WI38 (cell line): ENCODE measurements at regions not wholly inside any gene's neighbourhood (a gene's known extent, or its start where the extent isn't known, plus 50 kb on each side); places are given as distances from the start of the nearest gene placed in this dataset.

ENCODE experiments used
- H3K4me3 ChIP-seq: 2 replicates; pipeline ENCODE4 v1.5.1; 2011; ENCODE audit warnings: low read depth, mild to moderate bottlenecking, control low read depth, low read length
- TF ChIP-seq, protein P1 (sequence below): IDR thresholded peaks from 2 replicates; pipeline ENCODE4 v1.5.1; 2012; ENCODE audit warnings: low read depth, mild to moderate bottlenecking, control low read depth, low read length

GRCh38 chr2:235160281-235160810 is 208.5 kb downstream of the SH3BP4 start:
- H3K4me3 ChIP-seq = no peak overlapping the region
- TF ChIP-seq, protein P1, sequence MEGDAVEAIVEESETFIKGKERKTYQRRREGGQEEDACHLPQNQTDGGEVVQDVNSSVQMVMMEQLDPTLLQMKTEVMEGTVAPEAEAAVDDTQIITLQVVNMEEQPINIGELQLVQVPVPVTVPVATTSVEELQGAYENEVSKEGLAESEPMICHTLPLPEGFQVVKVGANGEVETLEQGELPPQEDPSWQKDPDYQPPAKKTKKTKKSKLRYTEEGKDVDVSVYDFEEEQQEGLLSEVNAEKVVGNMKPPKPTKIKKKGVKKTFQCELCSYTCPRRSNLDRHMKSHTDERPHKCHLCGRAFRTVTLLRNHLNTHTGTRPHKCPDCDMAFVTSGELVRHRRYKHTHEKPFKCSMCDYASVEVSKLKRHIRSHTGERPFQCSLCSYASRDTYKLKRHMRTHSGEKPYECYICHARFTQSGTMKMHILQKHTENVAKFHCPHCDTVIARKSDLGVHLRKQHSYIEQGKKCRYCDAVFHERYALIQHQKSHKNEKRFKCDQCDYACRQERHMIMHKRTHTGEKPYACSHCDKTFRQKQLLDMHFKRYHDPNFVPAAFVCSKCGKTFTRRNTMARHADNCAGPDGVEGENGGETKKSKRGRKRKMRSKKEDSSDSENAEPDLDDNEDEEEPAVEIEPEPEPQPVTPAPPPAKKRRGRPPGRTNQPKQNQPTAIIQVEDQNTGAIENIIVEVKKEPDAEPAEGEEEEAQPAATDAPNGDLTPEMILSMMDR = no peak

DNA sequence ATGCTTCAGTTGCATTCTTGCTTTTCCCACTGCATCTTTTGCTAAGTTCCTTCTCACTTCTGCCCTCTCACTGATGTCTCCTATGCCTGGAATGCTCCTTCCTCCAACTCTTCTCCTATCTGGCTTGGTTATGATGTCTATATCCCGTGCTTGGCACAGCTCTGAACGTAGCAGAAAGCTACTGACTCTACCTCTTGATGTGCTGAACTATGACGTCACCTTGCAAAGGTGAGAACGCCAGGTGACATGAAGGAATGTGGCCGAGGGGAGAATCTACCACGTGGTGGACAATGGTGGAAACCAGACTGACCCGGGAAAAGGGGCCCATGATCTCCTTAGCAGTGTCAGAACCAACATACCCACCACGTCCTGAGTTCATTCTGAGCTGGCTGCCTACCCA is 209.7 kb downstream of the SH3BP4 start:
- TF ChIP-seq, protein P1 = no peak
- H3K4me3 ChIP-seq = no peak overlapping the region

GRCh38 chr2:235162082-235162836 is 210.4 kb downstream of the SH3BP4 start:
- TF ChIP-seq, protein P1 = no peak
- no peak overlapping the region for H3K4me3 ChIP-seq

- H3K4me3 ChIP-seq = no peak overlapping the region
- TF ChIP-seq, protein P1 = no peak
Observed at GRCh38 chr2:235162837-235163197, 211.0 kb downstream of the SH3BP4 start.

DNA sequence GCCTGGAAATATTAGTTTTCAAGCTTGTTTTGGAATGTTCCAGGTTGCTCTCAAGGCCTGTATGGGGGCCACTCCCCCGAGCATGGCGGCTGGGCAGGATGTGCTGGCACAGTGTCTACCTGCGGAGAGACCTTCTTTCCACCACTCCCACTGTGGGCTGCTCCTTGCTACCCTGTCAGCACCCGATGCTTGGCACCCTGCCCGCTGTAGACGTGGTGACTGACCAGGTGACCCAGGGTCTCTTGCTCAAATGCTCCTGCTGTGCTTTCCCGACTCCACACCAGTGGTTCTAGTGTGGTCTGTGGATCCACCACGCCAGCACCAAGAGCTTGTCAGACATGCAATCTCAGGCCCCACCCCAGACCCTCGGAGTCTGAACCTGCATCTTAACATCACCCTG is 213.3 kb downstream of the SH3BP4 start:
- TF ChIP-seq, protein P1 = no peak
- H3K4me3 ChIP-seq = no peak overlapping the region

DNA sequence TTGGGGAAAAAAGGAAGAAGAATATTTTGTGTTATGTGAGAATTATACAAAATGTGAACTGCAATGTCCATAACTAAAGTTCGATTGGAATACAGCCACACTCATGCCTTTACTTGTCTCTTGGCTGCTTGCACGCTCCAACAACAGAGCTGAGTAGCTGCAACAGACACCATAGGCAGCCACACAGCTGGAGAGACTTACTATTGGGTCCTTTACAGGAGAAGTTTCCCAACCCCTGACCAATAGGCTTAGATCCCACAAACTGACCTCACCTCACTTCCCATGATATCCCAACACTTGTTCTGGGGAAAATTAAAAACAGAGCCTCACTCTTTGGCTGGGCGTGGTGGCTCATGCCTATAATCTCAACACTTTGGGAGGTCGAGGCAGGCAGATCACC is 213.8 kb downstream of the SH3BP4 start:
- H3K4me3 ChIP-seq = no peak overlapping the region
- TF ChIP-seq, protein P1 = no peak

DNA sequence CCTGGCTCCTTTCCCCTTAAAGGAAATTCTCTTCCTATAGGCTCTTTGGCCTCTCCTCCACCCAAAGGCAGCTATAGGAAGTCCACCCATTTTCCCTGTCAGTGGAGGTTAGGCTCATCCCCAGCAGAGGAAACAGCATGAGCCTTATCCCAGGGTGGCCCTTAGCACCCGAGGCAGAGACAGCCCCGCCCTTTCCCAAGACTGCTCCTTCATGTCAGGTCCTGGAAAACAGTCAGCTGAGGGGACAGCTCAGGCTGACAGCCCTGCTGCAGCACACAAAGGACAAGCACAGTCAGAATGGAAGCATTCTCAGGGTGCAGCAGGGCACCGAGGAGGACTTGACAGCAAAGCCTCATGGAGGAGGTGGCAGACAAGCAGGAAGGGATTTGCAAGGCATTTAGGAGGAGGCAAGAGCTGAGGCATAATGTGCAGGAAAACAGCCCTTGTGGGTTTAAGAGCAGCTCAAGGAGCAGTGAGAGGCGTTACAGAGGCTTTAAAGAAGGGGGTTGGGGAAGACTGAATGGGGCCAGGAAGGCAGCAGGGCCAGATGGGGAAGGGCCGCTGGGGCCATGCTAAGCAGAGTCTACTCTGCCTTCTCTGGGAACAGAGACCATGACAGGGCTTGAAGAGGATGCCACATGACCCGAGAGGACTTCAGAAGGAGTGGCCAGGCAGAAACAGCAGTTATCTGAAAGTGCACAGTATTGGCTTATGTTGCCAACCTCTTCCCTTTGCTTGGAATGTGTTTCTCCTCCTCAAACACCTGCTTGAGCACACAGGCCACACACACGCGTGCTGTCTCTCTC is 216.6 kb downstream of the SH3BP4 start:
- H3K4me3 ChIP-seq = no peak overlapping the region
- TF ChIP-seq, protein P1 = no peak
